ENCODE measurements at regions not wholly inside any gene's neighbourhood (a gene's known extent, or its start where the extent isn't known, plus 50 kb on each side); places are given as distances from the start of the nearest gene placed in this dataset.
"Not testable (repeated sequence)": the region's sequence is repeated elsewhere in the genome, so short reads cannot be mapped to it uniquely, and the experiment has no call there.

GRCh38 chr5:66281294-66281693 is 137.2 kb downstream of the SREK1 start:
- WGBS, result 79% methylated on average over 4 of the region's 4 CpGs
- H3K36me3 ChIP-seq (ENCODE audit: insufficient read depth), result no peaks in the 10 kb centered on the region
- no peak overlapping the region for H3K4me3 ChIP-seq (ENCODE audit: low read depth, low read length)
- H3K4me1 ChIP-seq (ENCODE audit: insufficient read depth), result no peaks in the 10 kb centered on the region
- H3K27ac ChIP-seq (ENCODE audit: low read depth), result no peak overlapping the region
- DNase-seq (ENCODE audit: extremely low spot score), result no peak

GRCh38 chr5:66284588-66285342 is 140.7 kb downstream of the SREK1 start:
- H3K4me1 ChIP-seq (ENCODE audit: insufficient read depth), result no peaks in the 10 kb centered on the region
- 84% methylated on average over 2 of the region's 2 CpGs for WGBS
- no peaks in the 10 kb centered on the region for H3K36me3 ChIP-seq (ENCODE audit: insufficient read depth)
- H3K4me3 ChIP-seq (ENCODE audit: low read depth, low read length), result no peak overlapping the region
- H3K27ac ChIP-seq (ENCODE audit: low read depth), result no peak overlapping the region
- DNase-seq (ENCODE audit: extremely low spot score), result no peak

DNA sequence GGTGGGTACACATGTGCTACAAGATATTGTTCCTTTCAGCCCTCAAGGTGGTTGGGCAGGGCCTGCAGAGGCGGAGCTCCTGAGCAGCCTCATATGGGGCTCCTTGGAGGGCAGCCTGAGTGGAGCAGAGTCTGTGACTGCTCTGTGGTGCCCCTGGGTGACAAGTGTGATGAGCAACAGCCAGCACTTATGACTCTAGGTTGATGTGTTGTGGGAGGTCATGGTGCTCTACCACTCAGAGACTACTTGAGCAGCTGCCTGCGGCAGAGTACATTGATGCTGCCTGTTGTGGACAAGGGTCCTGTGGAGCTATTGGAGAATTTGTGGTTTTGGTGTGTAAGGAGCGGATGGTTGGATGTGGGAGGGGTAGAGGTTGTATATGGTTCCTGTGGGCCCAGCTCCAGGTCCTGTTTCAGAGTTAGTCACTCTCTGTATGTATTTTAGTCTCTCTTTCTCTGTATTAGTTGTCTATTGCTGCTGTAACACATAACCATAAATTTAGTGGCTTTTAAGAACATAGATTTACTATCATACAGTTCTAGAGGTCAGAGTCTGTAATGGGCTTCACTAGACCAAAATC is 141.3 kb downstream of the SREK1 start:
- Histone ChIP-seq H3K4me1 (ENCODE audit: insufficient read depth) (no peaks in the 10 kb centered on the region), H3K36me3 (ENCODE audit: insufficient read depth) (no peaks in the 10 kb centered on the region), H3K27ac (ENCODE audit: low read depth) (no peak overlapping the region), H3K4me3 (ENCODE audit: low read depth, low read length) (no peak overlapping the region)
- 88% methylated on average over 3 of the region's 3 CpGs for WGBS
- no peak for DNase-seq (ENCODE audit: extremely low spot score)

DNA sequence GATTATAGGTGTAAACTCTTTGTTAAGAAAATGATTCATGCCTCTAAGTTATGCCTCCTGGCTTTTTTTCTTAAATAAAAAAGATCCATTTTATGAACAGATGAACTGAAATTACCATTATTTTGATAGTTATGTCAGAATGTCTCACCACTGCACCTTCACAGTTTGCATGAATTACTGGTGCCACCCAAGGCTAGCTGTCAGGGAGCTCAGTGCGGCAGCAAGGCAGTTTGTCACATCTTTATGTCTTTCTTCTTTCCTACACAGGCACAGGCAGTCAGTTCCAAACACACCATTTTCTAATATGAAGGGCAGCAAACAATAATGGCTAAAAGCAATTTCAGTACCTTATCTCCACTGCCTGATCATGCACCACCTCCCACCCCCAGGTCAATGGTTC is 147.7 kb downstream of the SREK1 start:
- DNase-seq (ENCODE audit: extremely low spot score), result no peak
- 98% methylated on average over 1 of the region's 1 CpG for WGBS

DNA sequence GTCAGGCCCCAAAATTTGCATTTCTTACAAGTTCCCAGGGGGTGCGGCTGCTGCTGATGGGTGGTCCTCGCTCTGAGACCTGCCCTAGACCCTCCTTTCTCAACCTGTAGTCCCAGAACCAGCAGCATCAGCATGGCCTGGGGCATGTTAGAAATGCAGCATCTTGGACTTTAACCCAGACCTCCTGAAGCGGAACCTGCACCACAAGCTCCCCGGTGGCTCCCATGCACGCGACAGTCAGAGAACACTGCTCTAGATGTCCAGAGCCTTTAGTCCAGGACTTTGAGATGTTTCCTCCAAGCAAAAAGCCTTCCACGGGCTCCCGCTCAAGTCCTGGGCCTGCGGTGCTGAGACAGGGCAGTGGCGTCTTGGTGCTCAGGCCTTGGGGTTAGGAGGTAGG is 149.8 kb downstream of the SREK1 start:
- H3K27ac ChIP-seq (ENCODE audit: low read depth); DNase-seq (ENCODE audit: extremely low spot score); H3K4me1 ChIP-seq (ENCODE audit: insufficient read depth); H3K4me3 ChIP-seq (ENCODE audit: low read depth, low read length); H3K36me3 ChIP-seq (ENCODE audit: insufficient read depth): not testable (repeated sequence)
- WGBS, result 95% methylated on average over 10 of the region's 10 CpGs

More for the DNA sequence above, 147.7 kb downstream of the SREK1 start:
- Histone ChIP-seq H3K36me3 (ENCODE audit: insufficient read depth) (no peaks in the 10 kb centered on the region), H3K4me1 (ENCODE audit: insufficient read depth) (no peaks in the 10 kb centered on the region), H3K27ac (ENCODE audit: low read depth) (no peak overlapping the region), H3K4me3 (ENCODE audit: low read depth, low read length) (no peak overlapping the region)

DNA sequence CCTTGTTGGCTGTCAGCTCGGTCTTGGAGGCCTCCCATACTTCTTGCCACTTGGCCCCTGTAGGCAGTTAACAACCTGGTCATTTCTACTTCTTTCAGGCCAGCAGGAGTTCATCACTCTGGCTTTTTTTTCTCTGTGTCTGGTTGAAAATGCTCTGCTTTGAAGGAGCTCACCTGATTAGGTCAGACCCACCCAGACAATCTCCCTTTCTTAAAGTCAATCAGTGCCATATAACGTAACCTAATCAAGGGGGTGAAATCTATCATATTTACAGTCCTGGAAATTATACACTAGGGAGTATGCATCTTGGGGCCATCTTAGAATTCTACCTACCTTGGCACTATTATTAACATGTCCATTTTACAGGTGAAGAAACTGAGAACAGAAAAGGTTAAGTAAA is 155.4 kb downstream of the SREK1 start:
- WGBS, result 92% methylated on average over 2 of the region's 2 CpGs
- Histone ChIP-seq H3K4me3 (ENCODE audit: low read depth, low read length) (no peak overlapping the region), H3K36me3 (ENCODE audit: insufficient read depth) (no peaks in the 10 kb centered on the region), H3K27ac (ENCODE audit: low read depth) (no peak overlapping the region), H3K4me1 (ENCODE audit: insufficient read depth) (no peaks in the 10 kb centered on the region)
- DNase-seq (ENCODE audit: extremely low spot score), result no peak

DNA sequence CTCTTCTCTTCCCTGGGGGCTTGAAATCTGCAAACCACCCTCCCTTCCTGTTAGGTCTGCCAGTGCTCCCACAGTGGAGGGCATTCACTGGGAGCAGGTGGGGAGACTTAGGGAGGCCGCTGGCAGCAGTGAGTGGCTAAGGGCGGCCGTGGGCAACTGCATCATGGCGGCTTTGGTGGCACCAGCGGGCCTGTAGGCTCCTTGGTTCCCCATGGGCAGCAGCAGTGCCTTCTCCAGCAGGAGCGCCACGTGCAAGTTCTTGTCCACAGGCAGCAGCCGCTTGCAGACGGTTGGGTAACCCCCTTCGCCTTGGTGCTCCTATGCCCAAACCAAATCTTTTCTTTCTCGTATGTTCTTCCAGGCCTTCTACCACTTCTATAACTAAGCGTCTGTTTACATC is 158.2 kb downstream of the SREK1 start:
- H3K4me1 ChIP-seq (ENCODE audit: insufficient read depth), result no peaks in the 10 kb centered on the region
- no peaks in the 10 kb centered on the region for H3K36me3 ChIP-seq (ENCODE audit: insufficient read depth)
- DNase-seq (ENCODE audit: extremely low spot score), result no peak
- WGBS, result 93% methylated on average over 12 of the region's 12 CpGs
- no peak overlapping the region for H3K4me3 ChIP-seq (ENCODE audit: low read depth, low read length)
- no peak overlapping the region for H3K27ac ChIP-seq (ENCODE audit: low read depth)

GRCh38 chr5:66306105-66306843 is 162.2 kb downstream of the SREK1 start:
- Histone ChIP-seq H3K27ac (ENCODE audit: low read depth) (no peak overlapping the region), H3K4me1 (ENCODE audit: insufficient read depth) (no peaks in the 10 kb centered on the region), H3K36me3 (ENCODE audit: insufficient read depth) (no peaks in the 10 kb centered on the region), H3K4me3 (ENCODE audit: low read depth, low read length) (no peak overlapping the region)
- 28% methylated on average over 9 of the region's 9 CpGs for WGBS
- peak; percentile 21 for DNase-seq (ENCODE audit: extremely low spot score)

DNA sequence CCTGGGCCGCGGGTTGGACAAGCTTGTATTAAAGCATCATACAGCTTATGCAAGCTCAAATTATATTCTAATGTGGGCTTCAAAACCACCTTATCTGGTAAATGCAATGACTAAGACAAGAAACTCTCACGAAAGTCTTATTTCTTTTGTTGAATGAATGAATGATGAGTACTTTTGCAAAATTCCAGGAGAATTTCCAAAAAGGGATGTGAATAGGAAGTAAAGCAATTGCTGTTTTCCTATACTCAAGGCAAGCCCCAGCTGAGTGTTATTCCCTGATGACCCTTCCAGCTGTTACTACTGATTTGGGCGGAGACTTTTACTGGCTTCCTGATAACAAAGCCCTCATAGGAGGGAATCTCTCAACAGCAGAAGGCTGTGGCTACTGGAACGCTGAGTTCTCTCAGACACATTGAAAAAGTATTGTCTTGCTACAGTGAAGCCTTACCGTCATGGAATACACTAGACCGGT is 162.8 kb downstream of the SREK1 start:
- Histone ChIP-seq H3K36me3 (ENCODE audit: insufficient read depth) (no peaks in the 10 kb centered on the region), H3K27ac (ENCODE audit: low read depth) (no peak overlapping the region), H3K4me1 (ENCODE audit: insufficient read depth) (no peaks in the 10 kb centered on the region), H3K4me3 (ENCODE audit: low read depth, low read length) (no peak overlapping the region)
- 44% methylated on average over 7 of the region's 7 CpGs for WGBS
- DNase-seq (ENCODE audit: extremely low spot score), result no peak

DNA sequence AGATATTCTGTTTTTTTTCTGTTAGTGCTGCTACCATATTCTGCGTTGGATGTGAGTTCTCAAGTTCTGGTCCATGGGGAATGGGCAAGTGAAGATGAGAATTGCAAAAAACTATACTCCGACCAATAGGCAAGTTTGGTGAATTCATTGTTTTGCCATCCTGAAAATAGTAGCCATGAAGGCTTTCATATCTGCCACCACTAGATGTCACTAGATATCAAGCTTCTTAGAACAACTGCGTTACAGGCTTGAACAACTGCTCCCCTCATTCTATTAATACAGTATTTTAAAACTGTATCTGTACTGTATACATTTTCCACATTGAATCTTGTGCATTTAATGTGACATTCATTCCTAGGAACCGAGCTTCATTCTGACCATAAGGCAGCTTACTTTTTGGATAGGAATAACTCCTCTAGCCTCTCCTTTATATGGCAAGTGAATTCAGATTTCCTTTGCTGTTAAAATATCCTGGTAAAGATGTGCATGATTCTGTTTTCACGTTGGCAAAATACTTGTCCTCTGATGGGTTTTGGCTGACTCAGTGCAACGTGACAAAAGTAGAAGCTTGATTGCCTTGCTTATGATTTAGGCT is 163.6 kb downstream of the SREK1 start:
- WGBS, result 10% methylated on average over 6 of the region's 6 CpGs
- peak; percentile 17 for DNase-seq (ENCODE audit: extremely low spot score)
- no peak overlapping the region for H3K4me3 ChIP-seq (ENCODE audit: low read depth, low read length)

DNA sequence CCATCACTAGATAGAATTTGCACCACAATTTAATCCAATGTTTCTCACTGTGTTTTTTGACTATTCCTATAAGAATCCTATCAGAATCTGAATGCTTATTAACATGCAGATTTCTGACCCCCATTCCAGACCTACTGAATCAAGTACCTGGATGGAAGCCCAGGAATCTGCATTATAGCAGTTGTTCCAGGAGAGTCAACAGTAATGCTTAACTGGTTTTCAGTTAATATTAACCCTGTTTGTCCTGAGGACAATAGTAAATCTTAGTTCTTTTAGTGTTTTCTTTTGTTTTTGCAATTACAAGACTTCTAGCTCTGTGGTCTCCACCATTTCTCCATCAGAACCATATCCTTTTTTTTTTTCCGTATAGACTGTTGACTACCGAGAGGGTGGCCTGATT is 168.2 kb downstream of the SREK1 start:
- no peaks in the 10 kb centered on the region for H3K36me3 ChIP-seq (ENCODE audit: insufficient read depth)
- DNase-seq (ENCODE audit: extremely low spot score), result no peak
- H3K27ac ChIP-seq (ENCODE audit: low read depth), result no peak overlapping the region
- WGBS, result 58% methylated on average over 2 of the region's 2 CpGs
- no peaks in the 10 kb centered on the region for H3K4me1 ChIP-seq (ENCODE audit: insufficient read depth)
- H3K4me3 ChIP-seq (ENCODE audit: low read depth, low read length), result no peak overlapping the region

More for the DNA sequence above, 163.6 kb downstream of the SREK1 start:
- Histone ChIP-seq H3K36me3 (ENCODE audit: insufficient read depth) (no peaks in the 10 kb centered on the region), H3K4me1 (ENCODE audit: insufficient read depth) (no peaks in the 10 kb centered on the region), H3K27ac (ENCODE audit: low read depth) (no peak overlapping the region)

DNA sequence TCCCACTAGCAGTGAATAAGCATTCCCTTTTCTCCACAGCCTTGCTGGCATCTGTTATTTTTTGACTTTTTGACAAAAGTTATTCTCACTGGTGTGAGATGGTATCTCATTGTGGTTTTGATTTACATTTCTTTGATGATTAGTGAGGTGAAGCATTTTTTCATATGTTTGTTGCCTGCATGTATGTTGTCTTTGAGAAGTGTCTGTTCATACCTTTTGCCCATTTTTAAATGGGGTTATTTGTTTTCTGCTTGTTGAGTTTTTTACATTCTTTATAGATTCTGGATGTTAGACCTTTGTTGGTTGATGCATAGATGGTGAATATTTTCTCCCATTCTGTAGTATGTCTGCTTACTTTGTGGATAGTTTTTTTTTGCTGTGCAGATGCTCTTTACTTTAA is 171.7 kb downstream of the SREK1 start:
- Histone ChIP-seq H3K36me3 (ENCODE audit: insufficient read depth) (no peaks in the 10 kb centered on the region), H3K27ac (ENCODE audit: low read depth) (no peak overlapping the region), H3K4me1 (ENCODE audit: insufficient read depth) (no peaks in the 10 kb centered on the region), H3K4me3 (ENCODE audit: low read depth, low read length) (no peak overlapping the region)
- DNase-seq (ENCODE audit: extremely low spot score), result no peak

- no peaks in the 10 kb centered on the region for H3K36me3 ChIP-seq (ENCODE audit: insufficient read depth)
- WGBS, result 84% methylated on average over 12 of the region's 12 CpGs
- no peak overlapping the region for H3K4me3 ChIP-seq (ENCODE audit: low read depth, low read length)
- DNase-seq (ENCODE audit: extremely low spot score), result no peak
- no peaks in the 10 kb centered on the region for H3K4me1 ChIP-seq (ENCODE audit: insufficient read depth)
- no peak overlapping the region for H3K27ac ChIP-seq (ENCODE audit: low read depth)
Observed at GRCh38 chr5:66322786-66323528, 178.9 kb downstream of the SREK1 start.

Data from urinary bladder (tissue), 3 donors.